GM18870 (cell line): ENCODE measurements at regions not wholly inside any gene's neighbourhood (a gene's known extent, or its start where the extent isn't known, plus 50 kb on each side); places are given as distances from the start of the nearest gene placed in this dataset.

Experiments
- ATAC-seq: cut with Tn5 transposase; IDR thresholded peaks from one replicate; pipeline ENCODE4 v1.9.1; 2021; ENCODE audit warnings: moderate library complexity; ENCODE audit not compliant: unreplicated experiment

GRCh38 chr22:48520207-48520606, 1307.5 kb downstream of the BRD1 start:
- ATAC-seq, result no peak

GRCh38 chr22:48517039-48518030, 1310.3 kb downstream of the BRD1 start:
- no peak for ATAC-seq

- ATAC-seq, result no peak
These were observed 1311.1 kb downstream of the BRD1 start for GRCh38 chr22:48516571-48516970.

GRCh38 chr22:48515571-48516200, 1312.0 kb downstream of the BRD1 start:
- ATAC-seq, result no peak

GRCh38 chr22:48513929-48514328, 1313.7 kb downstream of the BRD1 start:
- no peak for ATAC-seq

GRCh38 chr22:48513446-48513845, 1314.2 kb downstream of the BRD1 start:
- ATAC-seq, result no peak

GRCh38 chr22:48511781-48512327, 1315.8 kb downstream of the BRD1 start:
- no peak for ATAC-seq

- ATAC-seq, result no peak
These were observed 1316.5 kb downstream of the BRD1 start for GRCh38 chr22:48511211-48511610.

GRCh38 chr22:48510599-48510998, 1317.1 kb downstream of the BRD1 start:
- ATAC-seq, result no peak

GRCh38 chr22:48507595-48508350, 1319.9 kb downstream of the BRD1 start:
- no peak for ATAC-seq

GRCh38 chr22:48507171-48507570, 1320.5 kb downstream of the BRD1 start:
- ATAC-seq, result no peak

GRCh38 chr22:48506506-48507145, 1321.0 kb downstream of the BRD1 start:
- no peak for ATAC-seq

- ATAC-seq, result no peak
These were observed 1321.8 kb downstream of the BRD1 start for GRCh38 chr22:48505891-48506290.

- no peak for ATAC-seq
These were observed 1323.0 kb downstream of the BRD1 start for GRCh38 chr22:48504519-48505140.

- no peak for ATAC-seq
These were observed 1323.8 kb downstream of the BRD1 start for GRCh38 chr22:48503876-48504275.

GRCh38 chr22:48503035-48503625, 1324.5 kb downstream of the BRD1 start:
- no peak for ATAC-seq

- ATAC-seq, result no peak
These were observed 1326.4 kb downstream of the BRD1 start for GRCh38 chr22:48501231-48501750.

GRCh38 chr22:48500471-48501230, 1327.0 kb downstream of the BRD1 start:
- no peak for ATAC-seq
